Heart right ventricle (tissue), 16 donors: ENCODE measurements at regions not wholly inside any gene's neighbourhood (a gene's known extent, or its start where the extent isn't known, plus 50 kb on each side); places are given as distances from the start of the nearest gene placed in this dataset.

Experiments
- ATAC-seq, 8 donors: fragments of 200-7000 bp; cut with Tn5 transposase; one replicate each; pipeline ENCODE4 v1.9.1; 2020; ENCODE audit warnings: mild to moderate bottlenecking in 8 of 8, moderate library complexity in 8 of 8, moderate number of reproducible peaks in 1 of 8
- DNase-seq, 2 donors: peaks; one replicate each; pipeline ENCODE4 v3.0.0-alpha.2; 2020
- H3K27ac ChIP-seq, 10 donors: fragments of 200-600 bp; sonication (generic) in 2 of 10; one replicate each; pipeline versions ENCODE4 v1.5.0 to v1.8.0; 2020 to 2022; ENCODE audit warnings: mild to moderate bottlenecking in 3 of 10
- H3K27me3 ChIP-seq, 7 donors: fragments of 200-600 bp; one replicate each; pipeline ENCODE4 v1.8.0; 2021 to 2022; ENCODE audit warnings: mild to moderate bottlenecking in 2 of 7
- H3K36me3 ChIP-seq, 9 donors: fragments of 200-600 bp; sonication (generic) in 1 of 9; one replicate each; pipeline versions ENCODE4 v1.5.0 to v1.8.0; 2020 to 2022; ENCODE audit warnings: mild to moderate bottlenecking in 2 of 9
- H3K4me1 ChIP-seq, 9 donors: fragments of 200-600 bp; sonication (generic) in 1 of 9; one replicate each; pipeline versions ENCODE4 v1.5.0 to v1.8.0; 2020 to 2022; ENCODE audit warnings: mild to moderate bottlenecking in 4 of 9
- H3K4me3 ChIP-seq, 10 donors: fragments of 200-600 bp; sonication (generic) in 2 of 10; one replicate each; pipeline versions ENCODE4 v1.5.0 to v1.8.0; 2020 to 2022; ENCODE audit warnings: mild to moderate bottlenecking in 7 of 10, moderate library complexity in 2 of 10
- H3K9me3 ChIP-seq, 11 donors: fragments of 200-600 bp in 10 of 11; sonication (generic) in 2 of 11; one replicate each; pipeline versions ENCODE4 v1.5.0 to v1.8.0; 2013 to 2022; ENCODE audit warnings: mild to moderate bottlenecking in 2 of 11, control low read depth in 1 of 11, moderate library complexity in 1 of 11
- WGBS, 2 donors: extraction: QIAGEN DNeasy Blood & Tissue Kit; methylation state at CpG; one replicate each; pipeline ENCODE4 v1.1.7; 2013; ENCODE audit warnings: inconsistent platforms in 1 of 2; 5-methylcytosine and 5-hydroxymethylcytosine counted together
- intact Hi-C, 10 donors: fragments of 100-400 bp; cut with DNase I; formaldehyde crosslinking; loops; one replicate each; pipeline versions ENCODE4 v1.11.1 to v1.14.2; 2022
- TF ChIP-seq, protein P1 (sequence below), 9 donors: fragments of 200-600 bp; sonication (generic) in 2 of 9; IDR thresholded peaks; one replicate each; pipeline versions ENCODE4 v1.5.0 to v1.8.0; 2021 to 2022; ENCODE audit warnings: antibody characterized with exemption in 9 of 9, mild to moderate bottlenecking in 5 of 9, moderate library complexity in 1 of 9
- donor health status: Arrhythmogenic right ventricular cardiomyopathy.
- donor health status: ischemic (EF 13 %, LVEDD 7.1; RV severe dilation, severe dysfunction).
- donor health status: healthy with polysubstance abuse.
- donor health status: DM: no; HTN: yes; CAD: no.
- donor health status: DM: no; HTN: no; CAD: no.
- donor health status: ischemic (EF 25% LVEDD 6.9; RV normal size, moderate dysfunction).
- donor health status: ischemic (EF 25% LVEDD 5.7; RV mildly dilated, moderate dysfunction).
- donor health status: healthy.
- donor health status: DM: yes; HTN: yes; CAD: no.
- donor health status: Ischemic cardiomyopathy.
- donor health status: ischemic (EF 35%, LVEDD 5.7; RV mildly dilated, moderate dysfunction).
- donor health status: nonischemic (EF 11% LVEDD 7.7; RV severe dilation, severe dysfunction).
- donor health status: DM: yes; HTN: yes; CAD: no.
- donor health status: PGD.
- donor health status: ischemic (EF 29% LVEDD 5.4; RV normal size, mild dysfunction).
- donor health status: nonischemic (EF 23%, LVEDD 6.1; RV moderate dilation, normal function).

DNA sequence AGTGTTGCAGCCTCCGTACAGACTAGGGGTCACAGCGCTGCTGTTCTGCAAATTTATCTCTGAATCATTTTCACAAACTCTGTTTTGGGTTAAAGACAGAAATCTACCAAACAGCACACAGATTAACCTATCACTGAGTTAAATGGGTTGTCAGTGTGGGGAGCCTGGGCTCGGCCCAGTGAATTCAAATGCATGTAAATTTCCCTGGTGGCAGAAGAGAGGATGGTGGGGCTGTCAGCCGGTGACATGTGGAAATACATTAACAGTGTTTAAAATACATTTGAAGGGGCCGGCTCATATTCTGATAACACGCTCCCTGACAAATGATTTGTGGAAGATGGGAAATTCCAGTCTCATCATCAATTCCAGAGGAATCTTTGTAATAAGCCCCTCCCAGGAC, 309.6 kb upstream of the MKI67 start:
- WGBS, 2 donors = 57 to 59% methylated on average over 6 of the region's 6 CpGs
- H3K27ac ChIP-seq = no peak overlapping the region
- ATAC-seq = no peak
- TF ChIP-seq, protein P1, sequence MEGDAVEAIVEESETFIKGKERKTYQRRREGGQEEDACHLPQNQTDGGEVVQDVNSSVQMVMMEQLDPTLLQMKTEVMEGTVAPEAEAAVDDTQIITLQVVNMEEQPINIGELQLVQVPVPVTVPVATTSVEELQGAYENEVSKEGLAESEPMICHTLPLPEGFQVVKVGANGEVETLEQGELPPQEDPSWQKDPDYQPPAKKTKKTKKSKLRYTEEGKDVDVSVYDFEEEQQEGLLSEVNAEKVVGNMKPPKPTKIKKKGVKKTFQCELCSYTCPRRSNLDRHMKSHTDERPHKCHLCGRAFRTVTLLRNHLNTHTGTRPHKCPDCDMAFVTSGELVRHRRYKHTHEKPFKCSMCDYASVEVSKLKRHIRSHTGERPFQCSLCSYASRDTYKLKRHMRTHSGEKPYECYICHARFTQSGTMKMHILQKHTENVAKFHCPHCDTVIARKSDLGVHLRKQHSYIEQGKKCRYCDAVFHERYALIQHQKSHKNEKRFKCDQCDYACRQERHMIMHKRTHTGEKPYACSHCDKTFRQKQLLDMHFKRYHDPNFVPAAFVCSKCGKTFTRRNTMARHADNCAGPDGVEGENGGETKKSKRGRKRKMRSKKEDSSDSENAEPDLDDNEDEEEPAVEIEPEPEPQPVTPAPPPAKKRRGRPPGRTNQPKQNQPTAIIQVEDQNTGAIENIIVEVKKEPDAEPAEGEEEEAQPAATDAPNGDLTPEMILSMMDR (IDR thresholded peaks at IDR 0.05) = no peak
- intact Hi-C loops = no loop called here
- peaks cover 0 to 63% (median 55%) of the 10 kb centered on the region in 7 donors for H3K27me3 ChIP-seq
- DNase-seq = no peak
- H3K36me3 ChIP-seq = no peaks in the 10 kb centered on the region
- H3K4me1 ChIP-seq = no peaks in the 10 kb centered on the region
- H3K9me3 ChIP-seq = no peaks in the 10 kb centered on the region
- no peak overlapping the region for H3K4me3 ChIP-seq

DNA sequence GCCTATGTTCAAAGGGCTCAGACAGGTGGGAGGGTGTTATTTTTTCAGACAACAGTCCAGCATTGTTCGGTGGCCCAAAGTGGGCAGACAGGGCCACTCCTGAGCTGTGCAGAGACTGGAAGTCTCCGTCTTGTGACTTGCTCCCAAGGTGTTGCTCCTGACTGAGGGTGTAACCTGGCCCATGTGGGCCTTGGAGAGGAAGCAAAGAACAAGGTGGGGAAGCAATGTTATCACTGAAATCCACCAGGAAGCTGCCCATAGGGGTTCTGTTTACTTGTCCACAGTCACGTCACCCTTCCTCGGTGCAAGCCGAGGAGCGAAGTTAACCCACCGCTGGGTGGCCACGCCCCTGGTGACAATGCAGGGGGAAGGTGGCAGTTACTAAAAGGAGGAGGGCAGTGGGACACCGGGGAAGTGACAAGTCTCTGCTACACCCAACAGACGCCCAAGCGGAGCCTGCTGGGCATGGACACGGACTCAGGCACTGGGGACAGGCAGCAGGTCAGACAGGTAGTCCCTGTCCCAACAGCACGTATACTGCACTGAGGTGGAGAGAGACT, 311.6 kb upstream of the MKI67 start:
- Histone ChIP-seq H3K4me1 (no peaks in the 10 kb centered on the region), H3K4me3 (no peak overlapping the region), H3K27me3 (peaks cover 0 to 70% (median 55%) of the 10 kb centered on the region in 7 donors), H3K9me3 (no peaks in the 10 kb centered on the region), H3K27ac (no peak overlapping the region), H3K36me3 (no peaks in the 10 kb centered on the region)
- intact Hi-C loops = no loop called here
- no peak for DNase-seq
- 72 to 73% methylated on average over 13 of the region's 13 CpGs for WGBS, 2 donors
- TF ChIP-seq, protein P1 (IDR thresholded peaks at IDR 0.05) = no peak
- peak in 1 of 8 donors; percentile 22 for ATAC-seq

DNA sequence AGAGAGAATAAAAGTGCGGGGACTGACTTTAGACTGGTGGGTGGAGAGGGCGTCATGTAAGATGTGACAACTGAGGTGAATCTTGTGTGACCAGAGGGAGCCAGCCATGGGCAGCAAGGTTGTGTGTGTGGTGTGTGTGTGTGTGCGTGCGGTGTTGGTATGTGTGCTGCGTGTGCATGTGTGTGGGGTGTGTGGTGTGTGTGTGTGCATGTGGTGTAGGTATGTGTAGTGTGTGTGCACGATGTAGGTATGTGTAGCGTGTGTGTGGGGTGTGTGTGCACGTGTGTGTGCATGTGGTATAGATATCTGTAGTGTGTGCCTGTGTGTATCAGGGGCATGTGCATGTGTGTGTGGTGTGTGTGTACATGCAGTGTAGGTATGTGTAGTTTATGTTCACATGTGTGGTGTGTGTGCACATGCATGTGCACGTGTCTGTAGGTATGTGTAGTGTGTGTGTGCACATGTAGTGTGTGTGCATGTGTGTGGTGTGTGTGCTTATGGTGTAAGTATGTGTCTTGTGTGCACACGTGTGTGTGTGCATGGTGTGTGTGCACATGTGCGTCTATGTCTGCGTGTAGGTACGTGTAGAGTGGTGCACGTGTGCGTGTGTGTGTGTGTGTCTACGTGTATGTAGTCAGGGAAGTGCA, 312.3 kb upstream of the MKI67 start:
- H3K4me3 ChIP-seq = no peak overlapping the region
- WGBS, 2 donors = 92 to 93% methylated on average over 16 of the region's 16 CpGs
- TF ChIP-seq, protein P1 (IDR thresholded peaks at IDR 0.05) = no peak

DNA sequence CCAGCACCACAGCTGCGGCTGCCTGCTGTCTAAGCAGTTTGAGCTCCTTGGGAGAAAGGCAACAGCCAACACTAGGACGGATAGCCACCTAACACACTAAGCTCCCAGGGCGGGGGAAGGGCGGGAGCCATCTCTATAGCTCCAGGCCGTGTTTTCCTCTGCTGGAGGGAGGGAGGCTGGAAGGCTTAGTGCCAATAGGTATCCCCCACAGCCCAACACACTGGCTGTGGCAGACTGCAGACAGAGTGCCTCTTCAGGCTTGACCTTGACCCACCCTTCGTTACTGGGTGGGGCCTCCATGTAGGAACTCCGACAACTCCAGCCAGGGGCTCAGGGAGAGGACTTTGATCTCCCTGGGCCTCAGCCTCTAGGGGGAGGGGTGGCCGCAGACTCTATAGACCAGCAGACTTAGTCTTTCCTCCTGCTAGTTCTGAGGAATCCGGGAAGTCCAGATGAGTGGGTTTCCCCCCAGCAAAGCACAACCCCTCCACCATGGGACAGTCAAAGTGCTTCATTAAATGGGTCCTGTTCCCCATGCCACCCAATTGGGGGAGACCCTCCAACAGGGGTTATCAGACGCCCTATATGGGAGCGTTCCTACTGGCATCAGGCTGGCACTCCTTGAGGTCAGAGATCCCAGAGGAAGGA, 314.4 kb upstream of the MKI67 start:
- no peak for DNase-seq
- no peak overlapping the region for H3K4me3 ChIP-seq
- no peak overlapping the region for H3K27ac ChIP-seq
- no peaks in the 10 kb centered on the region for H3K4me1 ChIP-seq
- WGBS, 2 donors = 50 to 52% methylated on average over 11 of the region's 11 CpGs
- intact Hi-C loops = no loop called here
- H3K36me3 ChIP-seq = no peaks in the 10 kb centered on the region
- H3K27me3 ChIP-seq = peaks cover 0 to 51% (median 35%) of the 10 kb centered on the region in 7 donors
- H3K9me3 ChIP-seq = peaks cover 0 to 2% (median 0%) of the 10 kb centered on the region in 11 donors
- TF ChIP-seq, protein P1 (IDR thresholded peaks at IDR 0.05) = no peak
- no peak for ATAC-seq

More for the DNA sequence above, 312.3 kb upstream of the MKI67 start:
- Histone ChIP-seq H3K4me1 (no peaks in the 10 kb centered on the region), H3K27ac (no peak overlapping the region), H3K9me3 (peaks cover 0 to 2% (median 0%) of the 10 kb centered on the region in 11 donors), H3K36me3 (no peaks in the 10 kb centered on the region), H3K27me3 (peaks cover 0 to 68% (median 54%) of the 10 kb centered on the region in 7 donors)
- ATAC-seq (peak in 1 of 8 donors; percentile 41), DNase-seq (no peak)
- intact Hi-C loops = no loop called here
